ENCODE measurements at regions not wholly inside any gene's neighbourhood (a gene's known extent, or its start where the extent isn't known, plus 50 kb on each side); places are given as distances from the start of the nearest gene placed in this dataset.

DNA sequence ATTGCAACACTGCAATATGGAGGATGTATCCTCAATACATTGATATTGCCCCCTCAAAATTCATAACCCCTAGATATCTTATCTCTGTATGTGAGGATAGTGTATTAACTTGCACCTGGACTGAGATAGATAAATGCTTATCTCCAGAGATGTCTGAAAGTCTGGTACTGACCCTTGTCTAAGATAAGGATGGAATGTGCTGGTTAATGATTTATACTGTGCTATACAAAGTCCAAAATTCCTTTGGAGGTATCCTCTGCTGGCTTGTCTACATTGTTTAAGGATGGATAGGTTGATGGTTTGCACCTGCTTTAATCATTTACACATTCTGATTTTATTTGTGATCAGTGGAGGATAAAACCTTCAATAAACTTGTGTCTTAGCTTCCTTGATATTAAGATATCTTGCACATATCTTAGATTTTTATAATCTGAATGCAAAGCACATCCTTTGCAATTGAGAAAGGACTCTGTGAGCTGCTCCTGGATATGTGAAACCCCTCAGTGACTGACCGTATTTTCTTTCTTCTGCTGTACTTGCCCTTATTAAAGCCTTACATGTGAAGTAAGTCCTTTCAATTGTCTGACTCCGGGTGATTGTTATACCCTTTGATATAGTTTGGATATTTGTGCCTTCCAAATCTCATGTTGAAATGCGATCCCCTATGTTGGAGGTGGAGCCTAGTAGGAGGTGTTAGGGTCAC, 430.3 kb upstream of the MAOA start:
- no peak overlapping the region for H3K27ac Mint-ChIP-seq
- TF ChIP-seq, protein P1, sequence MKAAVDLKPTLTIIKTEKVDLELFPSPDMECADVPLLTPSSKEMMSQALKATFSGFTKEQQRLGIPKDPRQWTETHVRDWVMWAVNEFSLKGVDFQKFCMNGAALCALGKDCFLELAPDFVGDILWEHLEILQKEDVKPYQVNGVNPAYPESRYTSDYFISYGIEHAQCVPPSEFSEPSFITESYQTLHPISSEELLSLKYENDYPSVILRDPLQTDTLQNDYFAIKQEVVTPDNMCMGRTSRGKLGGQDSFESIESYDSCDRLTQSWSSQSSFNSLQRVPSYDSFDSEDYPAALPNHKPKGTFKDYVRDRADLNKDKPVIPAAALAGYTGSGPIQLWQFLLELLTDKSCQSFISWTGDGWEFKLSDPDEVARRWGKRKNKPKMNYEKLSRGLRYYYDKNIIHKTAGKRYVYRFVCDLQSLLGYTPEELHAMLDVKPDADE (IDR thresholded peaks at IDR 0.05): no peak
- TF ChIP-seq REST (IDR thresholded peaks at IDR 0.05; ENCODE audit: unreplicated experiment) (no peak), EZH2 (IDR thresholded peaks at IDR 0.05; ENCODE audit: low read depth, unreplicated experiment) (no peak)
- TF ChIP-seq, protein P2, sequence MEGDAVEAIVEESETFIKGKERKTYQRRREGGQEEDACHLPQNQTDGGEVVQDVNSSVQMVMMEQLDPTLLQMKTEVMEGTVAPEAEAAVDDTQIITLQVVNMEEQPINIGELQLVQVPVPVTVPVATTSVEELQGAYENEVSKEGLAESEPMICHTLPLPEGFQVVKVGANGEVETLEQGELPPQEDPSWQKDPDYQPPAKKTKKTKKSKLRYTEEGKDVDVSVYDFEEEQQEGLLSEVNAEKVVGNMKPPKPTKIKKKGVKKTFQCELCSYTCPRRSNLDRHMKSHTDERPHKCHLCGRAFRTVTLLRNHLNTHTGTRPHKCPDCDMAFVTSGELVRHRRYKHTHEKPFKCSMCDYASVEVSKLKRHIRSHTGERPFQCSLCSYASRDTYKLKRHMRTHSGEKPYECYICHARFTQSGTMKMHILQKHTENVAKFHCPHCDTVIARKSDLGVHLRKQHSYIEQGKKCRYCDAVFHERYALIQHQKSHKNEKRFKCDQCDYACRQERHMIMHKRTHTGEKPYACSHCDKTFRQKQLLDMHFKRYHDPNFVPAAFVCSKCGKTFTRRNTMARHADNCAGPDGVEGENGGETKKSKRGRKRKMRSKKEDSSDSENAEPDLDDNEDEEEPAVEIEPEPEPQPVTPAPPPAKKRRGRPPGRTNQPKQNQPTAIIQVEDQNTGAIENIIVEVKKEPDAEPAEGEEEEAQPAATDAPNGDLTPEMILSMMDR (conservative IDR thresholded peaks at IDR 0.05; ENCODE audit: low read depth in 2 of 2): no peak
- no peaks in the 10 kb centered on the region for H3K4me1 ChIP-seq (ENCODE audit: insufficient read depth)
- no peak overlapping the region for H3K4me3 Mint-ChIP-seq
- no peaks in the 10 kb centered on the region for H3K36me3 ChIP-seq (ENCODE audit: insufficient read depth)
- H3K9me2 ChIP-seq (ENCODE audit: insufficient read depth): no peaks in the 10 kb centered on the region
- H3K4me1 Mint-ChIP-seq: no peaks in the 10 kb centered on the region
- H3K36me3 Mint-ChIP-seq (ENCODE audit: low read depth): no peaks in the 10 kb centered on the region
- no peak overlapping the region for H3K4me3 ChIP-seq
- H2AFZ ChIP-seq: 0 out of 2 replicates have a peak overlapping the region, but pooled peaks have one; percentile 32
- H3K79me2 ChIP-seq (replicated peaks; ENCODE audit: insufficient read depth): no peaks in the 10 kb centered on the region
- DNase-seq (ENCODE audit: low spot score) (no peak), ATAC-seq (no peak)
- H3F3A ChIP-seq (replicated peaks; ENCODE audit: low read depth): no peaks in the 10 kb centered on the region
- no peaks in the 10 kb centered on the region for H3K27me3 Mint-ChIP-seq (ENCODE audit: insufficient read depth, low read depth, poor library complexity)
- no peaks in the 10 kb centered on the region; the same call in 2 of the 3 replicates for H3K9me3 Mint-ChIP-seq
- H3K27ac ChIP-seq (ENCODE audit: low read depth): no peak overlapping the region
- no peaks in the 10 kb centered on the region for H4K20me1 ChIP-seq (replicated peaks; ENCODE audit: insufficient read depth)
- H3K4me2 ChIP-seq: no peak overlapping the region
- no peaks in the 10 kb centered on the region for H3K27me3 ChIP-seq (ENCODE audit: insufficient read depth)

DNA sequence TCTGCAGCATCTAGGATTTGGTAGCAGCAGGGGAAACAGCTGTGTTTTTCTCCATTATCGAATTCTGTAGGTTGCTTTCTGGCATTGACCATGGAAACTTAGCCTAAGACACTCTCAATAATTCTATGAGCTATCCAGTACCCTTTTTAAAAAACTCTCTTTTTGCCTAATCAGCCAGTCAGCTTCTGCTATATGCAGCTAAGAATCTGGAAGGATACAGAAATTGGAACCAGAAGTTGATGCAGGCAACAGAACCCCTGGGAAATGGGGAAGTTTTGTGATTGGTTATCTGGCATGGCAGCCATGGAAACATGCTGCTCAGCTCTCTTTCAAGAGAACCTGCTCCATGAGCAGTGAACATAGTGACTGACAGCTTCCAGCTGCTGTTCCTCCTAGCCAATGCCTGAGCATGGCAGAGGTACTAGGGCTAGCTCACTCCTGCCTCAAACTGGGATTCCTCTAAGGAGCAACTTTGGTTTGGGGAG, 417.6 kb upstream of the MAOA start:
- ATAC-seq (no peak), DNase-seq (ENCODE audit: low spot score) (no peak)
- H3F3A ChIP-seq (replicated peaks; ENCODE audit: low read depth): no peaks in the 10 kb centered on the region
- H3K4me3 Mint-ChIP-seq: no peak overlapping the region
- H3K27me3 Mint-ChIP-seq (ENCODE audit: insufficient read depth, low read depth, poor library complexity): no peaks in the 10 kb centered on the region
- H3K27ac Mint-ChIP-seq: no peak overlapping the region
- H3K4me2 ChIP-seq: no peak overlapping the region
- no peaks in the 10 kb centered on the region; the same call in 2 of the 3 replicates for H3K9me3 Mint-ChIP-seq
- H3K27me3 ChIP-seq (ENCODE audit: insufficient read depth): no peaks in the 10 kb centered on the region
- H3K9me2 ChIP-seq (ENCODE audit: insufficient read depth): no peaks in the 10 kb centered on the region
- H3K36me3 Mint-ChIP-seq (ENCODE audit: low read depth): no peaks in the 10 kb centered on the region
- no peaks in the 10 kb centered on the region for H4K20me1 ChIP-seq (replicated peaks; ENCODE audit: insufficient read depth)
- no peak overlapping the region for H3K27ac ChIP-seq (ENCODE audit: low read depth)
- no peak overlapping the region for H2AFZ ChIP-seq
- H3K4me1 ChIP-seq (ENCODE audit: insufficient read depth): no peaks in the 10 kb centered on the region
- H3K36me3 ChIP-seq (ENCODE audit: insufficient read depth): no peaks in the 10 kb centered on the region
- no peaks in the 10 kb centered on the region for H3K79me2 ChIP-seq (replicated peaks; ENCODE audit: insufficient read depth)
- H3K4me1 Mint-ChIP-seq: no peaks in the 10 kb centered on the region
- H3K4me3 ChIP-seq: no peak overlapping the region
- TF ChIP-seq, protein P2 (conservative IDR thresholded peaks at IDR 0.05; ENCODE audit: low read depth in 2 of 2): no peak
- no peak for TF ChIP-seq NANOG (IDR thresholded peaks at IDR 0.05; ENCODE audit: borderline replicate concordance)
- no peak for TF ChIP-seq CREB1 (CRISPR knock-in tag; IDR thresholded peaks at IDR 0.05; ENCODE audit: low read depth)
- no peak for TF ChIP-seq EZH2 (IDR thresholded peaks at IDR 0.05; ENCODE audit: low read depth, unreplicated experiment)
- TF ChIP-seq STAT1 (IDR thresholded peaks at IDR 0.05; ENCODE audit: unreplicated experiment): no peak
- no peak for TF ChIP-seq REST (IDR thresholded peaks at IDR 0.05; ENCODE audit: unreplicated experiment)
- TF ChIP-seq, protein P1 (IDR thresholded peaks at IDR 0.05): no peak
- no peak for TF ChIP-seq EZH2phosphoT487 (IDR thresholded peaks at IDR 0.05; ENCODE audit: unreplicated experiment)

Data from GM23338 (cell line).